GM18499 (cell line): ENCODE measurements at regions not wholly inside any gene's neighbourhood (a gene's known extent, or its start where the extent isn't known, plus 50 kb on each side); places are given as distances from the start of the nearest gene placed in this dataset.

Source experiments
- ATAC-seq: cut with Tn5 transposase; IDR thresholded peaks from one replicate; pipeline ENCODE4 v1.9.1; 2021; ENCODE audit warnings: moderate number of reproducible peaks; ENCODE audit not compliant: insufficient read depth, unreplicated experiment

- ATAC-seq = no peak
These were observed 141.4 kb downstream of the MAFB start for GRCh38 chr20:40547483-40548091.

DNA sequence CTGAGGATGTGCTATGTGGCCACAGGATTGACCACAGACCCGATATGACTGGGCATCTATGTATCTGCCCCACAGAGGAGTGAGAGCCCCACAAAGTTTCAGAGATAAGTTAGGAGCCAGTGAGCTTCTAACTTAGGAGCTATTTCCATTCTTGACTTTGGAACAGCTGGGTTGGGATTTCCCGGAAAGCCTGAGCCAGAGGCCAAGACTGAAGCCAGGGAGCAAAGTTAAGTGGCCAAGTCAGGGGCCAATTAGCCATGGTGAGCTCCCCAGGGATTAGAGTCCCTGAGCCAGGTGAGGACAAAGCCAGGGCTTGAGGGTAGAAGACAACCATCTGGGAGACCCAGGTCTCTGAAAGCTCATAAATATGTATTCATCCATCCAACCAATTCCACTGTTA is 143.6 kb downstream of the MAFB start:
- no peak for ATAC-seq

DNA sequence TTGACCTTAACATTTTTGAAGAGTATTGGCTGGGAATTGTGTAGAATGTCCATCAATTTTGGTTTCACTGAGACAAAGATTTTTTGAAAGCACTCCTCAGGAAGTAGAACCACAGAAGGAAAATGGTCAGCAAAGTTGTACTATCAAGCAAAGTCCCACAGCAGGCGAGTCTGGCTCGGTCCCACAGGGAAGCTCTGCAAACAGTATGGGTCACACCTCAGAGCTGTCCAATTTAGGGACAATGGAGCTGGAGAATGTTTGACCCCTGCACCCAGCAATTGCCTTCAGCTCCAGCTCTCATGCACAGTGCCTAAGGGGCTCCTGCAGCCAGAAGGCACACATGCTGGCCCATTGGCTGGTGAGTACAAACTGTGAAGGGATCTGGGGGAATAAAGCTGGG is 147.0 kb downstream of the MAFB start:
- no peak for ATAC-seq

DNA sequence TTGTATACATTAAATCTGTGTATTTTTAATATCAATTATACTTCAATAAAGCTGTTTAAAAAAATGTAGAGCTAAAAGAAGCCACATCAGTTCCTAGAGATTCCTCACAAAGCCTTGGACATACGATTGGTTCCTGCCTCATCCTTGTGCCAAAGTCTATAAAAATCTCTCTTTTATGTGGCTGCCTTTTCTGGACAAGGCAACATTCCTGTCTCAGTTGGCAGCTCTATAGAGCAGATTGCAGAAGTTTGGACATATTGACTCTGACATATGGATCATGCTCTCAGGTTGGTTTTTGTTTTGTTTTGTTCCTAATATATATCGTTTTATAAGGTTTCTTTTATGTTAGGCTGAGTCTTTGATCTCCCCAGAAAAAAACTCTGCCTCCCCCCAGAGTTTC is 148.9 kb downstream of the MAFB start:
- no peak for ATAC-seq

DNA sequence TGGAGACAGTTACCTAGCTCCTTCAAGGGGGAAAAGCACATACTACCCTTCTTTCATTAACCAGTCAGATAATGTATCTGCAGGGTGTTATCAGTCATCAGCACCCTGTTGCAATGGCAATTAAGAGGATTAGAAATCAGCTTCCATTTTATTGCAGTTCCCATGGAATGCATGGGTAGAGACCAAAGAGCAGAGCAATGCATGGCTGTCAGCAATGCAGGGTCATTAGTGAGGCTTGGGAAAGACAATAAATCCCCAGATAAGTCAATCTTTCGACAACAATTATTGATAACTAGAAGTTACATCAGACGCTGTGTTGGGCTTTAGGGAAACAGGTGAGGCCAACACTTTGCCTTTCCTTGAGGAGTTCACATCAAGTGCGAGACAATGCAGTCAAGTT is 150.9 kb downstream of the MAFB start:
- ATAC-seq = no peak

- no peak for ATAC-seq
These were observed 152.2 kb downstream of the MAFB start for GRCh38 chr20:40536808-40537207.

GRCh38 chr20:40535816-40536215 is 153.2 kb downstream of the MAFB start:
- ATAC-seq = no peak

GRCh38 chr20:40532103-40532502 is 156.9 kb downstream of the MAFB start:
- no peak for ATAC-seq

GRCh38 chr20:40525351-40525750 is 163.7 kb downstream of the MAFB start:
- no peak for ATAC-seq

- ATAC-seq = no peak
These were observed 165.0 kb downstream of the MAFB start for GRCh38 chr20:40524071-40524470.

DNA sequence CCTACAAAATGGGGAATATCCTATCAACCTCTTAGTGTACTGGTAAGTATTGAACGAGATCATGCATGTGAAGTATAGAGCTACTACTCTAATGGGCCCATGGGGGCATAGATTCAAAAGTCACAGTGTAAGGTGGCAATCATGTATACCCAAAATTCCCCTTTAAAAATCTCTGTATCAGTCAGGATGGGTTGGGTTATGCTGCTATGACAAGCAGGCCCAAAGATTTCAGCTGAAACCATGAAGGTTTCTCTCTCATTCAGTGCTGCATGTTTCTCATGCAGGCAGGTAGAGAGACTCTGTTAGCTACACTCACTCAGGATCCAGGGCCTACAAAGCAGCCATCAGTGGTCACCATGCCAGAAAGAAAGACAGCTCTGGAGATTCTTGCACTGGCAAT is 166.6 kb downstream of the MAFB start:
- no peak for ATAC-seq

- ATAC-seq = no peak
These were observed 167.1 kb downstream of the MAFB start for GRCh38 chr20:40521962-40522361.

GRCh38 chr20:40519918-40520317 is 169.1 kb downstream of the MAFB start:
- no peak for ATAC-seq

DNA sequence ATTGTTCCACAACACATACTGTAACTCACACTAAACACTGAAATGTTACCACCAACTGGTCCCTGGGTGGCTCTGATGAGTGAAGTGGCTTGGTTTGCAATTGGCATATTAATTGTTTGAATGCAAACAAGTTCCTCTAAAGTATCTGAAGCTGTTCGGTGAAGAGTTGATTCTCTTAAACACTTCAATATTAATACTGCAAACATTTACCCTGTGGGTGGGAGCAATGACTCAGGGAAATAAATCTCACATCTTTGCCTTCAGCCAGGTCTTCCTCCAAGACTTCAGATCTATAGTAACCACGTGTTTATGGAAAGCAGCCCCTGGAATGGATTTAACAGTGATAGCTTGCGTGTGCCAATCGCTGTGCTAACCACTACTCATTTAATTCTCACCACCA is 176.0 kb downstream of the MAFB start:
- ATAC-seq = no peak

DNA sequence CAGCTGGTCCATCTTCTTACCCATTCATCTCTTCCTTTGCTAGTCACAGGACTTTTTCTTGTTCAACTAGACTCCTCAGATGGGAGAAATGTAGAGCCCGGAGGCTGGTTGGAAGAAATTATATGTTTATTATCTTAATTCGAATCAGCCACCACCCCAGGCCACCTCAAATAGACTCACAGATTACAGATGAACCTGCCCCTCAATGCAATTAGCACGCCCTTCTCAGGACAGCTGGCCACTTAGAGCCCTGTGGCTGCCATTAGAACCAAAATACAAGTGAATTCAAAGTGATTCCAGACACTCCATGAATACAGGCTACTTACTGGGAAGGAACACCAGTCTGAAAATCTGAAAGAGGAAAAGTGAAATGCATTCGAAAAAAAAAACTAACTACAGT is 176.4 kb downstream of the MAFB start:
- ATAC-seq = no peak

DNA sequence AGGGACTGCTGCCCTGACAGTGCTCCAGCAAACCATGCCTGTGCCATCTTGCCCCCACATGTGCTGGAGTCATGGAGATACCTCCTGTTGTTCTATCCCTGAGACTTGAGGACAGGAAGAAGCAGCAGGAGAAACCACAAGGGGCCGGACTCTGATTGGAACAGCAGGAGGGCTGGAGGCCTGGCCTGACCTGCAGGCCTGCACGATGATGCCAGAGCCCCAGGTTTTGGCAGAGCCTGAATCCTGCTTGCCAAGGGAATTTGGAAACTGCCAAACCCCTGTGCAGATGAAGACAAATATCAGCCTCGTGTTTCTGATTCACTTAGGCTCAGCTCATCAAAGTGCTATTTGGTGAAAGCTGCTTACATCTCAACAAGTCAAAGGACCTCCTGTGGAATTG is 177.6 kb downstream of the MAFB start:
- no peak for ATAC-seq

DNA sequence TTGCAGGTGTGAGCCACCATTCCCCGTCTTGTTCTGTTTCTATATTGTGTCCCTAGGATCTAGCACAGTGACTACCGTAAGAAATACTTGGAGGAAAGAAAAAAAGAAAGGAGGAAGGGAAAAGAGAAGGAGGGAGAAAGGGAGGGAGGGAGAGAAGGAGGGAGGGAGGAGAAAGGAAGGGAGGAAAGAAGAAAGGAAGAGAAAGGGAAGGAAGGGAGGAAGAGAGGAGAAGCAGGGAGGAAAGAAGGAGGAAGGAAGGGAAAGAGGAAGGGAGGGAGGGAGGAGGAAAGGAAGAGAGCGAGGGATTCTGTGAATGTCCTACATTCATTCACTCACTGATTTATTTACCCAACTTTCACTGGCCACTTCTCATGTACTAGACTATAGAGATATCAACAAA is 178.4 kb downstream of the MAFB start:
- no peak for ATAC-seq

DNA sequence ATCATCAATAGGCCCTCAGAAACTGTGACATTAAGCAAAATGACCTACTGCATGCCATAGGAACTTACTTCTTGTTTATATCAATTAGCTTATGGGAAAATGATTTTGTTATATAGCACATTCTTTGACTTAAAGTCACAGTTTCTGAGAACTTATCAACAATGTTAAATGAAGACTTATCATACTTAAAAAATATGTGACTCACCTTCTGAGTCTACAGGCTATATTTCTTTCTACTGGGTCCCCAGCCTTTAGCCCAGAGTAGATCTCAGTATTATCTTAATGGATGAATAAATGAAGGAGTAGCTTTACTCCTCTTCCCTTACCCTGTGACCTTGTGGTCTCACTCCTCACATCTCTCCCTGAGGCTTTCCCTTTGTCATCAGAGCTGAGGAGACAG is 180.2 kb downstream of the MAFB start:
- no peak for ATAC-seq

DNA sequence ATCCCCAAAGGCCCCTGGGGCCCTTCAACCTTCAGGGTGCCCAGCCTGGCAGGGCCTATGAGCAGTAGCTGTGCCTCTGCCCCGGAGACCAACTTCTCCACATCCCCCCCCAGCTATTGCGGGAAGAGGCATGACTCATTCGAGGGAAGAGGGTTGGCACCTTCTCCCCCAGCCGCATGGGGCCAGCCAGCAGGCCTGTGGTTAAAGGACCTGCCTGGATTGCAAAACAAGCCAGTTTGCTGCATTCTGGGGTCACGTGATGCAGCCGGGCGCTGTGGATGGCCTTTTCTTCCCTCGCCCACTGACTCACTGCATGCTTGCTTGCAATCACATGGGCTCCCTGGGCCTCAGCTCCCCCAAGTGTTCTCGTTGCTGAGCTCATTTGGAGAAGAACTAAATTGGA is 182.5 kb downstream of the MAFB start:
- no peak for ATAC-seq

- ATAC-seq = no peak
These were observed 185.9 kb downstream of the MAFB start for GRCh38 chr20:40503119-40503518.

DNA sequence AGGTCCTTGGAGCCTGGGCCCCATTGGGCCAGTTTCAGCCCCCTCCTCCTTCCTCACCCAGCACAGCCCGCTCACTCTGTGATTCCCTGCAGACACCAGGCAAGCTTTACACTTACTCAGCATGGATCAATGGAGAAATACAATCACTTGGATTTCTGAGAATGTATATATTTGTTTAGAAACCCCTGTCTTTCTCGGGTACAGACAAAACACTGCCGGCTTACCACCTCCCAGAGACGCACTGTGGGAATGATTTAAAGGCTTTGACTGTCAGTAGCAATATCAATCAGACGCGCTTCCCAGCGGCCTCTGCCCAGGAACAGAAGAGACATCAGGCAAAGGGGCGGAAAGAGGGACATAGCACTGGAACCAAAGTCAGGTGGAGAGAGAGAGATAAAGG is 186.5 kb downstream of the MAFB start:
- no peak for ATAC-seq

DNA sequence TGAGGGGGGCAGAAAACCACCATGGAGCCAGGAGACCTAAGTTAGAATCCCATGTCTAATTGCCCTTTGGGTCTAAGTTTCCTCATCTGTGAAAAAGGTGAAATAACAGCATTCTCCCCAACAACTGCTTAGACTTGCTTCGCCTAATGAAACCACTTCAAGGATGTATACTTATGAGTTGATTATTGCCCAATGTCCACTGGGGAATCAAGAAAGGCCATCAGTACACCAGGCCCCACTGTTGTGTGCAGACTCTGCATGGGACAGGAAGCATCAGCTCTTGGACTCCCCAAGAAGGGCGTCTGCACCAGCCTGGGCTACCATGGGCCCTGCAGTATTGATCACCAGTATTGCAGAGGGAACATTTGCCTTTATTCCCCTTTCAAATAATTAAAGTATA is 189.6 kb downstream of the MAFB start:
- ATAC-seq = no peak
